ENCODE measurements at regions not wholly inside any gene's neighbourhood (a gene's known extent, or its start where the extent isn't known, plus 50 kb on each side); places are given as distances from the start of the nearest gene placed in this dataset.

DNA sequence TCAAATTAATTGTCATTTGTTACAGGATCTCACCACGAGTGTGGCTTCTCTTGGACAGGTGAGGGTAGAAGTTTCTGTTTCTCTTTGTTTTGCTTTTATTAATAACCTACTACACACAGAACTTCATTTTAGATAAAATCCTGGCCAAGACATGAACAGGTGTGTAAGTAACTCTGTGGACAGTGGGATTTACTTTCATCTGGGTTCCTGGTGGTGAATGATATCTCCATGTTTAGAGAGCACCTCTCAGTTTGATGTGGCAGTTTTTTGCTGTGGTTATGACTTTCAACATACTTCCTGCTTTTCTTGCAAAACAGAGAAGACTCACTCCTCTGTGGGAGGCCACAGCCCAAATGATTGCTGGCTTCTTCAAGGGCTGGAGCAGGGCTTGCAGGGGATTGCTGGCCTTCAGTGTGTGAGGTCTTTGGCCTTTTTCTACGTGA lies 71.1 kb upstream of the XCR1 start:
- no peak for TF ChIP-seq CTCF (IDR thresholded peaks at IDR 0.05)
- no peak for TF ChIP-seq POLR2A (IDR thresholded peaks at IDR 0.05)
